Pancreas (tissue), 10 donors: ENCODE measurements at regions not wholly inside any gene's neighbourhood (a gene's known extent, or its start where the extent isn't known, plus 50 kb on each side); places are given as distances from the start of the nearest gene placed in this dataset.
"Not testable (repeated sequence)": the region's sequence is repeated elsewhere in the genome, so short reads cannot be mapped to it uniquely, and the experiment has no call there.

Experiments used
- ATAC-seq, 4 donors: fragments of 200-7000 bp; cut with Tn5 transposase; one replicate each; pipeline versions ENCODE4 v1.8.0 to v1.9.1; 2020; ENCODE audit warnings: mild to moderate bottlenecking in 4 of 4, moderate library complexity in 4 of 4
- DNase-seq, 6 donors: peaks; one replicate each; pipeline ENCODE4 v3.0.0-alpha.2; 2020
- FAIRE-seq: peaks from 2 replicates; lab custom pipeline; 2012; peaks lifted over from hg19 to GRCh38; lab: Jason Lieb, UNC
- H3K27ac ChIP-seq, 4 donors: fragments of 200-600 bp; sonication (generic); 1 replicate in 3 of 4; 2 replicates in 1 of 4; pipeline versions ENCODE4 v1.5.0 to v1.8.0; 2020
- H3K27me3 ChIP-seq, 4 donors: fragments of 200-600 bp; one replicate each; pipeline ENCODE4 v1.8.0; 2021
- H3K36me3 ChIP-seq, 3 donors: fragments of 200-600 bp; sonication (generic) in 1 of 3; one replicate each; pipeline versions ENCODE4 v1.5.0 to v1.8.0; 2020 to 2021
- H3K4me1 ChIP-seq, 3 donors: fragments of 200-600 bp; one replicate each; pipeline ENCODE4 v1.8.0; 2021
- H3K4me3 ChIP-seq, 4 donors: fragments of 200-600 bp; sonication (generic) in 2 of 4; one replicate each; pipeline versions ENCODE4 v1.5.0 to v1.8.0; 2020 to 2021
- H3K9me3 ChIP-seq, 4 donors: fragments of 200-600 bp; one replicate each; pipeline ENCODE4 v1.8.0; 2021
- CTCF ChIP-seq, 4 donors: fragments of 200-600 bp; sonication (generic) in 3 of 4; IDR thresholded peaks; one replicate each; pipeline versions ENCODE4 v1.5.0 to v1.8.0; 2021; ENCODE audit warnings: antibody characterized with exemption in 4 of 4
- WGBS, 2 donors: extraction: QIAGEN DNeasy Blood & Tissue Kit; methylation state at CpG; one replicate each; pipeline ENCODE4 v1.1.7; 2013; 5-methylcytosine and 5-hydroxymethylcytosine counted together
- intact Hi-C, 3 donors: fragments of 100-400 bp; cut with DNase I; formaldehyde crosslinking; loops; one replicate each; pipeline versions ENCODE4 v1.11.1 to v1.14.2; 2022
- donor health status: healthy with polysubstance abuse.
- donor health status: DM: no; HTN: no; CAD: no; lungs with moderate emphysema.
- donor health status: DM: no; HTN: no; CAD: no.
- donor health status: control.
- donor health status: control.
- donor health status: Bipolar disorder and iron deficiency.
- donor health status: DM: yes; HTN: yes; CAD: no.
- donor health status: DM: no; HTN: no; CAD: no.
- donor health status: DM: no; HTN: no; CAD: no.
- donor health status: DM: yes; HTN: yes; CAD: no.

GRCh38 chrX:47776292-47777006 lies 60.3 kb upstream of the ZNF81 start:
- no peak for ATAC-seq
- H3K9me3 ChIP-seq: no peaks in the 10 kb centered on the region
- no peak for FAIRE-seq
- TF ChIP-seq CTCF (IDR thresholded peaks at IDR 0.05): no peak
- no peak for DNase-seq
- no peak overlapping the region for H3K27ac ChIP-seq
- intact Hi-C loops: no loop called here
- no peaks in the 10 kb centered on the region for H3K4me1 ChIP-seq
- no peaks in the 10 kb centered on the region for H3K27me3 ChIP-seq
- H3K4me3 ChIP-seq: no peak overlapping the region
- 56 to 57% methylated on average over 4 of the region's 4 CpGs for WGBS, 2 donors
- no peaks in the 10 kb centered on the region for H3K36me3 ChIP-seq

- no peak for DNase-seq
- H3K4me3 ChIP-seq: no peak overlapping the region
- H3K27me3 ChIP-seq: peaks cover 0 to 7% (median 0%) of the 10 kb centered on the region in 4 donors
- intact Hi-C loops: no loop called here
- no peak for ATAC-seq
- no peaks in the 10 kb centered on the region for H3K4me1 ChIP-seq
- no peak for FAIRE-seq
- TF ChIP-seq CTCF (IDR thresholded peaks at IDR 0.05): no peak
- no peaks in the 10 kb centered on the region for H3K9me3 ChIP-seq
- no peak overlapping the region for H3K27ac ChIP-seq
- no peaks in the 10 kb centered on the region for H3K36me3 ChIP-seq
- WGBS, 2 donors: 16 to 33% methylated on average over 2 of the region's 2 CpGs
Measured at GRCh38 chrX:47772764-47773163, 63.9 kb upstream of the ZNF81 start.

GRCh38 chrX:47771473-47771872 lies 65.2 kb upstream of the ZNF81 start:
- intact Hi-C loops: no loop called here
- WGBS, 2 donors: 50 to 75% methylated on average over 1 of the region's 1 CpG
- Histone ChIP-seq H3K27ac (no peak overlapping the region), H3K36me3 (no peaks in the 10 kb centered on the region), H3K27me3 (peaks cover 0 to 7% (median 0%) of the 10 kb centered on the region in 4 donors), H3K4me1 (no peaks in the 10 kb centered on the region), H3K4me3 (no peak overlapping the region), H3K9me3 (no peaks in the 10 kb centered on the region)
- ATAC-seq (no peak), DNase-seq (no peak), FAIRE-seq (no peak)
- no peak for TF ChIP-seq CTCF (IDR thresholded peaks at IDR 0.05)

- ATAC-seq, H3K36me3 ChIP-seq, DNase-seq, intact Hi-C loops, FAIRE-seq, H3K27me3 ChIP-seq, H3K4me1 ChIP-seq, H3K9me3 ChIP-seq, H3K27ac ChIP-seq, H3K4me3 ChIP-seq: not testable (repeated sequence)
- WGBS, 2 donors: 95 to 100% methylated on average over 1 of the region's 1 CpG
Measured at GRCh38 chrX:47762826-47763225, 73.9 kb upstream of the ZNF81 start.

- intact Hi-C loops: no loop called here
- H3K9me3 ChIP-seq: no peaks in the 10 kb centered on the region
- ATAC-seq: no peak
- WGBS, 2 donors: 15 to 26% methylated on average over 7 of the region's 7 CpGs
- H3K27ac ChIP-seq: no peak overlapping the region
- FAIRE-seq: no peak
- no peaks in the 10 kb centered on the region for H3K4me1 ChIP-seq
- H3K36me3 ChIP-seq: no peaks in the 10 kb centered on the region
- TF ChIP-seq CTCF (IDR thresholded peaks at IDR 0.05): no peak
- H3K27me3 ChIP-seq: no peaks in the 10 kb centered on the region
- no peak overlapping the region for H3K4me3 ChIP-seq
- DNase-seq: no peak
Measured at GRCh38 chrX:47752685-47753084, 84.0 kb upstream of the ZNF81 start.
